ENCODE measurements at regions not wholly inside any gene's neighbourhood (a gene's known extent, or its start where the extent isn't known, plus 50 kb on each side); places are given as distances from the start of the nearest gene placed in this dataset.
A peak's percentile ranks its signal among the peaks of the same experiment; 100 is the strongest.
"Not testable (repeated sequence)": the region's sequence is repeated elsewhere in the genome, so short reads cannot be mapped to it uniquely, and the experiment has no call there.

- no peak overlapping the region for H3K27ac ChIP-seq
- DNase-seq (no peak), ATAC-seq (ENCODE audit: low FRiP score in 2 of 2) (no peak)
- peaks cover 0 to 8% (median 4%) of the 10 kb centered on the region in 4 donors for H3K4me1 ChIP-seq
- H3K4me3 ChIP-seq: no peak overlapping the region
- WGBS, 2 donors: 79 to 81% methylated on average over 8 of the region's 8 CpGs
- no peaks in the 10 kb centered on the region for H3K36me3 ChIP-seq
- TF ChIP-seq CTCF (IDR thresholded peaks at IDR 0.05) (no peak), POLR2A (IDR thresholded peaks at IDR 0.05) (no peak), EP300 (IDR thresholded peaks at IDR 0.05) (no peak), POLR2AphosphoS5 (IDR thresholded peaks at IDR 0.05) (no peak)
- H3K27me3 ChIP-seq: no peaks in the 10 kb centered on the region
- no peaks in the 10 kb centered on the region for H3K9me3 ChIP-seq
These were observed 102.5 kb upstream of the TRPM1 start for GRCh38 chr15:31203999-31204398.

- H3K4me3 ChIP-seq: no peak overlapping the region
- no peak for TF ChIP-seq POLR2AphosphoS5 (IDR thresholded peaks at IDR 0.05)
- TF ChIP-seq CTCF (IDR thresholded peaks at IDR 0.05): peak in 1 of 6 experiments; percentile 6
- TF ChIP-seq EP300 (IDR thresholded peaks at IDR 0.05): no peak
- H3K27me3 ChIP-seq: no peaks in the 10 kb centered on the region
- DNase-seq (no peak), ATAC-seq (ENCODE audit: low FRiP score in 2 of 2) (peak in 1 of 2 donors; percentile 15)
- 77 to 85% methylated on average over 14 of the region's 14 CpGs for WGBS, 2 donors
- no peaks in the 10 kb centered on the region for H3K36me3 ChIP-seq
- no peaks in the 10 kb centered on the region for H3K4me1 ChIP-seq
- H3K27ac ChIP-seq: no peak overlapping the region
- H3K9me3 ChIP-seq: peaks cover 0 to 4% (median 2%) of the 10 kb centered on the region in 4 donors
These were observed 105.1 kb upstream of the TRPM1 start for GRCh38 chr15:31206386-31207181.

GRCh38 chr15:31207246-31207645, 105.7 kb upstream of the TRPM1 start:
- Histone ChIP-seq H3K4me3 (no peak overlapping the region), H3K27ac (no peak overlapping the region), H3K36me3 (no peaks in the 10 kb centered on the region), H3K4me1 (peaks cover 0 to 5% (median under 1%) of the 10 kb centered on the region in 4 donors), H3K27me3 (no peaks in the 10 kb centered on the region), H3K9me3 (peaks cover 0 to 4% (median 2%) of the 10 kb centered on the region in 4 donors)
- DNase-seq (no peak), ATAC-seq (ENCODE audit: low FRiP score in 2 of 2) (no peak)
- WGBS, 2 donors: 83 to 97% methylated on average over 2 of the region's 2 CpGs
- no peak for TF ChIP-seq EP300 (IDR thresholded peaks at IDR 0.05)
- no peak for TF ChIP-seq POLR2A (IDR thresholded peaks at IDR 0.05)
- TF ChIP-seq CTCF (IDR thresholded peaks at IDR 0.05): no peak
- TF ChIP-seq POLR2AphosphoS5 (IDR thresholded peaks at IDR 0.05): no peak

- not testable (repeated sequence) for DNase-seq; H3K4me3 ChIP-seq; H3K9me3 ChIP-seq; H3K36me3 ChIP-seq; H3K27ac ChIP-seq; H3K27me3 ChIP-seq; ATAC-seq (ENCODE audit: low FRiP score in 2 of 2)
- H3K4me1 ChIP-seq: peaks cover 0 to 12% (median 6%) of the 10 kb centered on the region in 4 donors
- WGBS, 2 donors: 94 to 100% methylated on average over 1 of the region's 1 CpG
These were observed 106.3 kb upstream of the TRPM1 start for GRCh38 chr15:31207861-31208260.

GRCh38 chr15:31208817-31209216, 107.3 kb upstream of the TRPM1 start:
- TF ChIP-seq EP300 (IDR thresholded peaks at IDR 0.05) (no peak), CTCF (IDR thresholded peaks at IDR 0.05) (no peak), POLR2A (IDR thresholded peaks at IDR 0.05) (no peak), POLR2AphosphoS5 (IDR thresholded peaks at IDR 0.05) (no peak)
- no peaks in the 10 kb centered on the region for H3K36me3 ChIP-seq
- ATAC-seq (ENCODE audit: low FRiP score in 2 of 2) (no peak), DNase-seq (no peak)
- 83 to 88% methylated on average over 3 of the region's 3 CpGs for WGBS, 2 donors
- H3K9me3 ChIP-seq: peaks cover 0 to 4% (median 2%) of the 10 kb centered on the region in 4 donors
- no peak overlapping the region for H3K4me3 ChIP-seq
- no peaks in the 10 kb centered on the region for H3K27me3 ChIP-seq
- H3K27ac ChIP-seq: no peak overlapping the region
- peaks cover 0 to 21% (median 11%) of the 10 kb centered on the region in 4 donors for H3K4me1 ChIP-seq

Data from upper lobe of left lung (tissue), 6 donors.